Upper lobe of left lung (tissue), 4 donors: ENCODE measurements at regions not wholly inside any gene's neighbourhood (a gene's known extent, or its start where the extent isn't known, plus 50 kb on each side); places are given as distances from the start of the nearest gene placed in this dataset.

Experiments used
- EP300 ChIP-seq, 4 donors: sonication (generic); formaldehyde crosslinking; IDR thresholded peaks; one replicate each; pipeline ENCODE4 v1.5.1; 2017; ENCODE audit warnings: antibody characterized with exemption in 4 of 4, control low read depth in 2 of 4
- POLR2A ChIP-seq, 4 donors: fragments of 450-650 bp; IDR thresholded peaks; one replicate each; pipeline ENCODE4 v1.5.1; 2016 to 2017; ENCODE audit warnings: antibody characterized with exemption in 4 of 4, mild to moderate bottlenecking in 2 of 4
- TF ChIP-seq, protein P1 (sequence below), 6 experiments: fragments of 450-650 bp in 4 of 6; fragments of 200-600 bp in 2 of 6; sonication (generic) in 2 of 6; IDR thresholded peaks; one replicate each; pipeline ENCODE4 v1.5.1; 2016 to 2019; ENCODE audit warnings: antibody characterized with exemption in 6 of 6

- TF ChIP-seq, protein P1, sequence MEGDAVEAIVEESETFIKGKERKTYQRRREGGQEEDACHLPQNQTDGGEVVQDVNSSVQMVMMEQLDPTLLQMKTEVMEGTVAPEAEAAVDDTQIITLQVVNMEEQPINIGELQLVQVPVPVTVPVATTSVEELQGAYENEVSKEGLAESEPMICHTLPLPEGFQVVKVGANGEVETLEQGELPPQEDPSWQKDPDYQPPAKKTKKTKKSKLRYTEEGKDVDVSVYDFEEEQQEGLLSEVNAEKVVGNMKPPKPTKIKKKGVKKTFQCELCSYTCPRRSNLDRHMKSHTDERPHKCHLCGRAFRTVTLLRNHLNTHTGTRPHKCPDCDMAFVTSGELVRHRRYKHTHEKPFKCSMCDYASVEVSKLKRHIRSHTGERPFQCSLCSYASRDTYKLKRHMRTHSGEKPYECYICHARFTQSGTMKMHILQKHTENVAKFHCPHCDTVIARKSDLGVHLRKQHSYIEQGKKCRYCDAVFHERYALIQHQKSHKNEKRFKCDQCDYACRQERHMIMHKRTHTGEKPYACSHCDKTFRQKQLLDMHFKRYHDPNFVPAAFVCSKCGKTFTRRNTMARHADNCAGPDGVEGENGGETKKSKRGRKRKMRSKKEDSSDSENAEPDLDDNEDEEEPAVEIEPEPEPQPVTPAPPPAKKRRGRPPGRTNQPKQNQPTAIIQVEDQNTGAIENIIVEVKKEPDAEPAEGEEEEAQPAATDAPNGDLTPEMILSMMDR (IDR thresholded peaks at IDR 0.05), result no peak
- TF ChIP-seq EP300 (IDR thresholded peaks at IDR 0.05) (no peak), POLR2A (IDR thresholded peaks at IDR 0.05) (no peak)
These were observed 858.5 kb upstream of the B3GALT2 start for GRCh38 chr1:194044892-194045291.
